GM19324 (cell line): ENCODE measurements at regions not wholly inside any gene's neighbourhood (a gene's known extent, or its start where the extent isn't known, plus 50 kb on each side); places are given as distances from the start of the nearest gene placed in this dataset.

ENCODE experiments used
- ATAC-seq: cut with Tn5 transposase; IDR thresholded peaks from one replicate; pipeline ENCODE4 v1.9.1; 2021; ENCODE audit warnings: mild to moderate bottlenecking, moderate library complexity; ENCODE audit not compliant: unreplicated experiment, low FRiP score

- ATAC-seq, result no peak
Measured at GRCh38 chr10:108905821-108906220, 1017.5 kb downstream of the XPNPEP1 start.

GRCh38 chr10:108905171-108905570, 1018.1 kb downstream of the XPNPEP1 start:
- ATAC-seq, result no peak

DNA sequence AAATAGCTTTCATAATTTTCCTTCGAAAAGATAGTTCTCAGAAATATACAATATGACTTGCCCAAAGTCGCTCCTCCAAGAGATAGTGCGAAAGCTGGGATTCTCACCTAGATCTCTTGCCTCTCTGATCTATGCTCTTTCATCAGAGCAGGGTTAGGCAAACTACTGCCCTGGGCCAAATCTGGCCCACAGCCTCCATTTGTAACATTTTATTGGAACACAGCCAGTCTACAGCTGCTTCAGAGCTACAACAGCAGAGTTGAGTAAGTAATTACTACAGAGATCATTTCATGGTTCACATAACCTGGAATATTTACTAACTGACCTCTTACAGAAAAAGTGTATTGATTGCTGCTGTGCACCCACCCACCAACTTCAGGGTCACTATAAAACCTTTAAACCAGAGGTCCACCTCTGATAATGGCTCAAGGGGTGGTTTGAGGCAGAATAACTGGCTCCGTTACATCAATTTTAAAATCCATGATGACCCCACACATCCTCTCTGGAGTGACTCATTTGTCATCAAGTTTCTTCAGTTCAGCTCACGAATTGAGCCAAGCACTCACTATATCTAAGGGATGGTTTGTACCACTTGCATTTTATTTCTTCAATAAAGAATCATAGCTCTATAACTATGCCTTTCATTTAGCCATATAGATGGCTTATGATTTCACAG, 1019.0 kb downstream of the XPNPEP1 start:
- ATAC-seq, result no peak

DNA sequence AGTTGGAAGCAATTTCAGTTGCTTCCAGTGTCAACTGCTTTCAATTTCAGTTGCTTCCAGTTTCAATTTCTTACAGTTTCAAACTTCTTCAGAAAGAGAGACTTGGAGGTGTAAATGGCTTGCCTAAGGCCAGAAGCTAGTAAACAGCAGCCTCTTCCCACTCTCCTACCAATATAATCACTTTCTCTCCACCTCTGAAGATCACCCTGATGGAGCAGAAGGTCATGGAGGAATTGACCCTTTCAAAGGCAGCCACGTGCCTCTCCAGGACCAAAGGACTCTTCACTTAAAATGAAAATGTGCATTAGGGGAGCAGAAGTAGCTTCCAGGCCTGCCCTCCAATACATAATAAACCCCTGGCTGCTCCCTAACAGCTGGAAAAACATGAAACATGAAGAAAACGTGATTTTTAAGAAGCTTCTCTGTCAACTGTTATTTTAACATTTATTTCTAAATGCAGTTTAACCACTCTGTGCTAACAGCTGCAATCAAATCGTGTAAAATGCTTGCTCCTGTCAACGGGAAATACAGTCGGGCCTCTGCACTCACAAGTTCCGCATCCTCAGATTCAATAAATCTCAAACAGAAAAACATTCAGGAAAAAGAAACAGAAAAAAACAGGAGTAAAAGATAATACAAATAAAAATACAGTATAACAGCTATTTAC, 1020.6 kb downstream of the XPNPEP1 start:
- ATAC-seq, result peak; percentile 74

- no peak for ATAC-seq
Measured at GRCh38 chr10:108901781-108902618, 1021.3 kb downstream of the XPNPEP1 start.

DNA sequence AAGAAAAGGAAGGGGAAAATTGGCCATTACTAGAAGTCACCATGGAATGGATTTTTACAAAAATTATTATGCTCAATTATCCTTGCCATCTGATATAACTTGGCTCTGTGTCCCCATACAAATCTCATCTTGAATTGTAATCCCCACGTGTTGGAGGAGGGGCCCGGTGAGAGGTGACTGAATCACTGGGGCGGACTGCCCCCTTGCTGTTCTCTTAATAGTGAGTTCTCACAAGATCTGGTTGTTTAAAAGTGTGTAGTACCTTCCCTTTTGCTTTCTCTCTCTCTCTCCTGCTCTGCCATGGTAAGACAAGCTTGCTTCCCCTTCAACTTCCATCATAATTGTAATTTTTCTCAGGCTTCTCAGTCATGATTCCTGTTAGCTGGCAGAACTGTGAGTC, 1023.6 kb downstream of the XPNPEP1 start:
- no peak for ATAC-seq

DNA sequence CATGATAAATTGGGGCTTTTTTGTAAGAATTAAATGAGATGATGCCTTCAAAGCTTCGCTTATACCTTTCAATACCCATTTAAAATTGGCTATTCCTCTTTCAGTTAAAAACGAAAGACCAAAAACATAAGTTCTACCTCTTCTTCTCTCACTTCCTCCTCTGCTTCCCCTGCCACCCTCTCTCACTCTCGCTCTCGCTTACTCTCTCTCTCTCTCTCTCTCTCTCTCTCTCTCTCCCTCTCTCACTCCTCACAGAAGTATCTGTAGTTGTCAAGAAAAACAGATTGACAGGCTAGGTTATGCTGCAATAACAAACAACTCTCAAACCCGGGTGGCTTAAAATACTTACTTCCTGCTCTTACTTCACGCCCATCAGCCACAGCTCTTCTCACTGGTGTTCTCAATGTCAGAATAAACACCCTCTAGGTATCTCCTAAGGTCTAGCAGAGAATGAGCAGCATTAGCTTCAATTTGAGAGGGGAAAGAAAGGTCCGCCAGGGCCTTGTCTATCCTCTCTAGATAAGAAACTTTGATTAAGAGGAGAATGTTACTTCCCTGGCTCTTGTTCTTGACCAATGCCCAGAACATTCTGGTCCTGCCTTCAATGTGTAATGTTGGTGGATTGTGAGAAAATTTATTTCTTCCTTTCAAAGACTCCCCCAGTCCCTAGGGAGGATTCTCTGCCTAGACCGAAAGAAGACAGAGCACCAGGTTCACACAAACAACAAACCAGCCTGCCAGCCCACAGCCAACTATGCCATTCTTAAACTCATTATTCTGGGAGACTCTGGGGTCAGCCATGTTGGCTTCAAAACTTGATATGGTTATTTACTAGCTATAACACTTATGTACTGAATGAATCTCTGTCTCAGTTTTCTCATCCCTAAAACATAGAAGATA, 1028.7 kb downstream of the XPNPEP1 start:
- peak; percentile 80 for ATAC-seq

- ATAC-seq, result no peak
Measured at GRCh38 chr10:108877095-108877561, 1046.2 kb downstream of the XPNPEP1 start.

GRCh38 chr10:108872854-108873253, 1050.5 kb downstream of the XPNPEP1 start:
- peak; percentile 77 for ATAC-seq

DNA sequence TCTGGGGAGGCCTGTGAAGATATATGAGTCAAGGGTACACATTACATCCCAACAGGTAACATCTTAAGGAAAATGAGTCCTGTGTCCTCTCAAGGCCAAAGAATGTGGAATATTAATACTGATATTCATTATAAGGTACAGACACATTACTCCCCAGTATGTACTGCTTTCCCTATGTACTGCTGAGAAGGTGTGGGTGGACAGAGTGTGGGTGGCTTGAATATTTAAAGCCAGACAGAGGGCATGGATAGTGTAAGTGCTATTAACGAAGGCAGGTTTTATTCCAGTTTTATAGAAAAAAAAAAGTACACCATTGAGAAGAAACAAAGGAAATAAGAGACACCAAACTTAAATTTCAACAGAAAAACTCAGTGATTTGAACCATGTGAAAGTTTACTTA, 1054.4 kb downstream of the XPNPEP1 start:
- ATAC-seq, result no peak

- no peak for ATAC-seq
Measured at GRCh38 chr10:108862676-108863350, 1060.5 kb downstream of the XPNPEP1 start.

DNA sequence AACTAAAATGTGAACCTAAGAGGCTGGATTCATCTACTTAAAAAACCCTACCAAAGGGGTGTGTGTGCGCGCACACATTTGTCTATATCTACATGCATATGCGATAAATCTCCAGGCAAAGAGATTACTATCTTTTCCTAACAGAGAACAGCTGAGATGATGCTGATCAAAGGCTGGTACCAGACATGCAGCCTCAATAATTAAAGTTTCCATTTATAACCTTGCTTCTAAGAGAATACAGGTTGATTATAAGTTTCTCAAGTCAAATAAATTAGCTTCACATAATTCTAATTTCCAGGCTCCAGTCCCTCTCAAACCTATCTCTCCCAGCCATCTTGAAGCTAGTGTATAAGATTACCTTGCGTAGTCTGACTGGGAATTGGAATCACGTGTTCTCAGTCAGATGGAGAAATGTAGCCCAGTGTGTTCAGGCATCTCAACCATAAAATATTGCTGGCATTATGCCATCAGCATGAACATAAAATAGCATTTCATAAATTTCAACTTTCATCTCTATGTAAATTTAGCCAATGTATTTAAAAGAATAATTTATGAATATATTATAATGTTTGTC, 1062.0 kb downstream of the XPNPEP1 start:
- ATAC-seq, result no peak

- ATAC-seq, result peak; percentile 79
Measured at GRCh38 chr10:108852211-108852610, 1071.1 kb downstream of the XPNPEP1 start.

GRCh38 chr10:108850138-108850854, 1073.0 kb downstream of the XPNPEP1 start:
- peak; percentile 76 for ATAC-seq

GRCh38 chr10:108849688-108850087, 1073.6 kb downstream of the XPNPEP1 start:
- ATAC-seq, result no peak

DNA sequence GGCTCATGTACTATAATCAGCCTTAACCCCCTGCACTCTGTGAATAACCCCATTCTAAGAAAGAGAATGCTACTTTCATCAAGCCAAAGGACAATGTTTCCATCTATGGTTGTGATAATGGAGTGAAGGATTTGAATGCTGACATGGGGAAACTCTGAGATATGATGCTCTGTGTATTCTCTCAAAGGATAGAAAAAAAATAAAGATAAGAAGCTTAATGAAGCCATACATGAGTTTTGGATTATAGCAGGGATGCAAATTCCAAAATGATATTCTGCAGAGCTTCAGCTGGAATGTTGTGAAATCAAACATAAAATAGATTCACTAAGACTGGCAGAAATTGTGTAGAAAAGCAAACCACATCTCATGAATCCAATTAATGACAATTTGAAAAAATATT, 1074.1 kb downstream of the XPNPEP1 start:
- ATAC-seq, result no peak

- ATAC-seq, result no peak
Measured at GRCh38 chr10:108848046-108848445, 1075.3 kb downstream of the XPNPEP1 start.

DNA sequence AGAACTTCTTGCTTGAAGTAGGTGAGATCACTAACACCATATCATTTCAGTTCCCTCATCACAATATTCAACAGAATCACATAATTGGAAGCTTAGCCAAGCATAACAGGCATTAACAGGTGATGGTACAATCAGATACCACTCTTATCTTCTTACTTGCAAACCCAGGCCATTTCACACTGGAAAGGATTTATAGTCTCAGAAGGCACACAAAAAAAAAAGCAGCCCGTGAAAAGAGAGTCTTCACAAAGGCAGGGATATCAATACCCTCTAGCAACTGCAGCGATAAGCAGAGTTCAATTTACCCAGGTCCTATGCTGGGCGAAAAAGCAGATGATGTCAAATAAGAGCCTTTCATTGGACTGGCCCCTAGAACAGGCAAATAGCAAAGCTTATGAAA, 1082.4 kb downstream of the XPNPEP1 start:
- no peak for ATAC-seq

DNA sequence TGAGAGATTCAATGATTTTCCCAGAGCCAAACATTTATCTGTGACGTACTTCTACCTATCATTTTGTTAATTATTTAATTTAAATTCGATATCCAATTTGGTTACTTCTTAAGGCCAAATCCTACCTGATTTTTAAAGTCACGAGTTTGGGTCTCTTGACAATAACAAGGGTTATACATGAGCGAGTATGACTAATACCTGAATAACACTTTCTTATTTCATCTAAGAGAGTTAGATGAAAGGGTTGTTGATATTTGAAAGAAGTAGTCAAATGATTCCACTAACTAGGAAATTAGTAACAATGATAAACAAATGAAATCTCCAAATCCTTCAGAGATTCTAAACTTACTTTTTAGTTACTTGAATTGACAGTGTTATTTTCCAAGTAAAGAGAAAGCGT, 1086.9 kb downstream of the XPNPEP1 start:
- no peak for ATAC-seq
